K562 (cell line): ENCODE measurements at regions not wholly inside any gene's neighbourhood (a gene's known extent, or its start where the extent isn't known, plus 50 kb on each side); places are given as distances from the start of the nearest gene placed in this dataset.

Experiments
- ATAC-seq: fragments of 200-7000 bp; cut with Tn5 transposase; 3 replicates; pipeline ENCODE4 v1.9.1; 2020; ENCODE audit warnings: moderate library complexity
- BruUV-seq: library from RNA; stranded (reverse); fragments of 400-500 nt; replicated peaks from 2 replicates; lab custom pipeline; 2021; lab: Mats Ljungman, UMichigan
- CTCF ChIA-PET: fragments of 300-600 bp; formaldehyde crosslinking; extraction: SDS; loops from one replicate; lab custom pipeline; 2021; ENCODE audit warnings: low intra/inter-chr PET ratio; lab: Yijun Ruan, JAX
- POLR2A ChIA-PET: fragments of 300-600, 350-650 bp; sonication (Branson Sonifier 250); formaldehyde crosslinking; extraction: SDS; loops from one replicate; lab custom pipeline; 2021; ENCODE audit warnings: antibody characterized with exemption, inconsistent platforms; lab: Yijun Ruan, JAX
- DNase-seq, 4 experiments: peaks; one replicate each; pipeline versions ENCODE4 v3.0.0 to v3.0.0-alpha.2; 2011 to 2018; ENCODE audit warnings: low spot score in 3 of 4, mixed read lengths in 3 of 4; ENCODE audit errors: extremely low read depth in 1 of 4
- FAIRE-seq: peaks from 2 replicates; lab custom pipeline; 2011; peaks lifted over from hg19 to GRCh38; lab: Jason Lieb, UNC
- H2AFZ ChIP-seq: 2 replicates; pipeline ENCODE4 v1.6.0; 2011; ENCODE audit warnings: low read depth, low read length, control low read depth, inconsistent platforms
- H3K27ac ChIP-seq: fragments of 200-600 bp; 3 replicates; pipeline ENCODE4 v1.8.0; 2011; ENCODE audit warnings: low read depth, mild to moderate bottlenecking, control low read depth, inconsistent platforms, low read length, moderate library complexity, mixed read lengths; ENCODE audit errors: extremely low read depth
- H3K27me3 ChIP-seq, 2 experiments: fragments of 300-600 bp in 1 of 2; 2 replicates in 1 of 2; 3 replicates in 1 of 2; pipeline versions ENCODE4 v1.6.0 to v1.8.0; 2011; ENCODE audit warnings: inconsistent platforms in 2 of 2, low read length in 2 of 2, mild to moderate bottlenecking in 1 of 2, mixed read lengths in 1 of 2, moderate library complexity in 1 of 2; ENCODE audit not compliant: control insufficient read depth in 2 of 2, insufficient read depth in 2 of 2
- H3K36me3 ChIP-seq: fragments of 300-600 bp; 3 replicates; pipeline ENCODE4 v1.8.0; 2011; ENCODE audit warnings: mild to moderate bottlenecking, low read length, inconsistent platforms; ENCODE audit not compliant: control insufficient read depth, insufficient read depth
- H3K4me1 ChIP-seq, 2 experiments: fragments of 200-600 bp in 1 of 2; replicated peaks in 1 of 2; 2 replicates in 1 of 2; 3 replicates in 1 of 2; pipeline versions ENCODE4 v1.5.1 to v1.8.0; 2011; ENCODE audit warnings: inconsistent platforms in 2 of 2, low read length in 2 of 2, mild to moderate bottlenecking in 1 of 2, mixed read lengths in 1 of 2, moderate library complexity in 1 of 2; ENCODE audit not compliant: control insufficient read depth in 2 of 2, insufficient read depth in 2 of 2
- H3K4me2 ChIP-seq: 2 replicates; pipeline ENCODE4 v1.6.1; 2011; ENCODE audit warnings: low read length, control low read depth, inconsistent platforms, mixed read lengths; ENCODE audit not compliant: insufficient read depth
- H3K4me3 ChIP-seq: fragments of 200-600 bp; sonication (generic), shearing (Covaris generic); 2 replicates; pipeline ENCODE4 v1.5.1; 2016; ENCODE audit warnings: control low read depth, inconsistent platforms
- H3K79me2 ChIP-seq: fragments of 200-600 bp; 3 replicates; pipeline ENCODE4 v1.8.0; 2011; ENCODE audit warnings: low read length, inconsistent platforms; ENCODE audit not compliant: control insufficient read depth, insufficient read depth
- H3K9ac ChIP-seq, 2 experiments: 2 replicates each; pipeline versions ENCODE4 v1.6.0 to v1.6.1; 2011; ENCODE audit warnings: low read depth in 2 of 2, low read length in 2 of 2, control low read depth in 1 of 2, inconsistent platforms in 1 of 2, mild to moderate bottlenecking in 1 of 2, mixed read lengths in 1 of 2; ENCODE audit not compliant: insufficient read depth in 1 of 2
- H3K9me1 ChIP-seq: one replicate; pipeline ENCODE4 v1.6.0; 2011; ENCODE audit warnings: inconsistent platforms, mild to moderate bottlenecking, low read length, moderate library complexity; ENCODE audit not compliant: control insufficient read depth, insufficient read depth
- H3K9me3 ChIP-seq: replicated peaks from 2 replicates; pipeline ENCODE4 v1.5.1; 2011; ENCODE audit warnings: low read depth, low read length, inconsistent platforms; ENCODE audit not compliant: control insufficient read depth, insufficient read depth
- H4K20me1 ChIP-seq: replicated peaks from 2 replicates; pipeline ENCODE4 v1.6.1; 2011; ENCODE audit warnings: low read length, inconsistent platforms, mixed read lengths; ENCODE audit not compliant: control insufficient read depth, insufficient read depth
- ELK3 ChIP-seq: fragments of 450-650 bp; formaldehyde crosslinking; IDR thresholded peaks from 2 replicates; pipeline ENCODE4 v1.4.0; 2020; ENCODE audit warnings: mild to moderate bottlenecking
- HNRNPK ChIP-seq: fragments of 200-400 bp; formaldehyde crosslinking; IDR thresholded peaks from one replicate; pipeline ENCODE4 v1.6.1; 2018; ENCODE audit warnings: mild to moderate bottlenecking, low read depth, low read length; ENCODE audit not compliant: poor library complexity, severe bottlenecking
- KAT8 ChIP-seq: fragments of 450-650 bp; IDR thresholded peaks from 2 replicates; pipeline ENCODE4 v1.6.1; 2016; ENCODE audit warnings: low read depth, mild to moderate bottlenecking
- RBFOX2 ChIP-seq: fragments of 200-400 bp; formaldehyde crosslinking; IDR thresholded peaks from 2 replicates; pipeline ENCODE4 v1.6.1; 2017; ENCODE audit warnings: low read depth, mild to moderate bottlenecking, low read length, moderate library complexity
- SMC3 ChIP-seq: conservative IDR thresholded peaks from 2 replicates; pipeline ENCODE4 v1.6.1; 2011; ENCODE audit warnings: low read depth, low read length, improper control_type of control experiment; ENCODE audit not compliant: insufficient read depth
- TAL1 ChIP-seq: fragments of 450-650 bp; IDR thresholded peaks from 2 replicates; pipeline ENCODE4 v1.6.1; 2016; ENCODE audit warnings: mild to moderate bottlenecking
- TOE1 ChIP-seq, 2 experiments: fragments of 450-650 bp in 1 of 2; sonication (generic) in 1 of 2; formaldehyde crosslinking in 1 of 2; IDR thresholded peaks; 2 replicates each; pipeline versions ENCODE4 v1.7.1 to v1.8.0; 2016 to 2022; ENCODE audit warnings: borderline replicate concordance in 2 of 2, mild to moderate bottlenecking in 2 of 2, antibody characterized with exemption in 1 of 2, inconsistent platforms in 1 of 2, low read depth in 1 of 2, missing genetic modification reagents in 1 of 2, moderate library complexity in 1 of 2
- TRIM25 ChIP-seq: fragments of 450-650 bp; IDR thresholded peaks from 2 replicates; pipeline ENCODE4 v1.7.0; 2016; ENCODE audit warnings: borderline replicate concordance
- TSHZ1 ChIP-seq: fragments of 250-450 bp; sonication (Bioruptor Pico); IDR thresholded peaks from 2 replicates; pipeline ENCODE4 v1.4.0; 2020; ENCODE audit warnings: mild to moderate bottlenecking, moderate library complexity
- ZBTB26 ChIP-seq: fragments of 450-650 bp; formaldehyde crosslinking; IDR thresholded peaks from 2 replicates; pipeline ENCODE4 v1.4.0; 2022; ENCODE audit warnings: missing genetic modification characterization
- ZNF717 ChIP-seq: fragments of 250-450 bp; sonication (Bioruptor Pico); IDR thresholded peaks from 2 replicates; pipeline ENCODE4 v1.5.0; 2021
- ZZZ3 ChIP-seq: fragments of 450-650 bp; IDR thresholded peaks from 2 replicates; pipeline ENCODE4 v1.6.1; 2016; ENCODE audit warnings: antibody characterized with exemption, mild to moderate bottlenecking, moderate library complexity
- in situ Hi-C: fragments of 300-500 bp; cut with MboI; formaldehyde crosslinking; loops from 4 replicates; pipeline ENCODE4 v1.15.0; 2018; ENCODE audit warnings: inconsistent platforms, mixed read lengths
- intact Hi-C: fragments of 100-400 bp; cut with micrococcal nuclease; formaldehyde crosslinking; loops from 2 replicates; pipeline ENCODE4 v1.14.2; 2022
- TF ChIP-seq, protein P1 (sequence below), 2 experiments: IDR thresholded peaks; 2 replicates each; pipeline ENCODE4 v1.6.1; 2012; ENCODE audit warnings: improper control_type of control experiment in 2 of 2, low read depth in 2 of 2, low read length in 2 of 2, borderline replicate concordance in 1 of 2

- Histone ChIP-seq H4K20me1 (no peaks in the 10 kb centered on the region), H3K9me3 (no peaks in the 10 kb centered on the region), H3K9ac (no peak overlapping the region), H3K4me2 (no peak overlapping the region), H3K27me3 (no peaks in the 10 kb centered on the region), H3K36me3 (no peaks in the 10 kb centered on the region), H3K4me1 (no peaks in the 10 kb centered on the region), H3K27ac (no peak overlapping the region), H3K79me2 (no peaks in the 10 kb centered on the region), H3K4me3 (no peak overlapping the region), H3K9me1 (no peaks in the 10 kb centered on the region), H2AFZ (no peak overlapping the region)
- BruUV-seq, result no TSS peak
- FAIRE-seq (no peak), ATAC-seq (no peak), DNase-seq (no peak)
- intact Hi-C loops (no loop called here), in situ Hi-C loops (no loop called here)
- ChIA-PET POLR2A (no interaction called here), CTCF (no interaction called here)
- TF ChIP-seq SMC3 (no peak), KAT8 (no peak), ZNF717 (no peak), ZZZ3 (no peak), TSHZ1 (CRISPR knock-in tag) (no peak), TOE1 (IDR thresholded peaks at IDR 0.05; ENCODE audit: borderline replicate concordance) (no peak), TOE1 (CRISPR knock-in tag; IDR thresholded peaks at IDR 0.05; ENCODE audit: borderline replicate concordance, low read depth) (no peak), TRIM25 (no peak), HNRNPK (no peak), TAL1 (no peak), ELK3 (CRISPR knock-in tag) (no peak), ZBTB26 (CRISPR knock-in tag) (no peak), RBFOX2 (no peak)
- TF ChIP-seq, protein P1, sequence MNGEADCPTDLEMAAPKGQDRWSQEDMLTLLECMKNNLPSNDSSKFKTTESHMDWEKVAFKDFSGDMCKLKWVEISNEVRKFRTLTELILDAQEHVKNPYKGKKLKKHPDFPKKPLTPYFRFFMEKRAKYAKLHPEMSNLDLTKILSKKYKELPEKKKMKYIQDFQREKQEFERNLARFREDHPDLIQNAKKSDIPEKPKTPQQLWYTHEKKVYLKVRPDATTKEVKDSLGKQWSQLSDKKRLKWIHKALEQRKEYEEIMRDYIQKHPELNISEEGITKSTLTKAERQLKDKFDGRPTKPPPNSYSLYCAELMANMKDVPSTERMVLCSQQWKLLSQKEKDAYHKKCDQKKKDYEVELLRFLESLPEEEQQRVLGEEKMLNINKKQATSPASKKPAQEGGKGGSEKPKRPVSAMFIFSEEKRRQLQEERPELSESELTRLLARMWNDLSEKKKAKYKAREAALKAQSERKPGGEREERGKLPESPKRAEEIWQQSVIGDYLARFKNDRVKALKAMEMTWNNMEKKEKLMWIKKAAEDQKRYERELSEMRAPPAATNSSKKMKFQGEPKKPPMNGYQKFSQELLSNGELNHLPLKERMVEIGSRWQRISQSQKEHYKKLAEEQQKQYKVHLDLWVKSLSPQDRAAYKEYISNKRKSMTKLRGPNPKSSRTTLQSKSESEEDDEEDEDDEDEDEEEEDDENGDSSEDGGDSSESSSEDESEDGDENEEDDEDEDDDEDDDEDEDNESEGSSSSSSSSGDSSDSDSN (IDR thresholded peaks at IDR 0.05; ENCODE audit: borderline replicate concordance in 1 of 2, low read depth in 2 of 2, low read length in 2 of 2), result no peak
Observed at GRCh38 chr1:106721790-106722189, 334.7 kb upstream of the PRMT6 start.
